NCI-H446 (cell line): ENCODE measurements at regions not wholly inside any gene's neighbourhood (a gene's known extent, or its start where the extent isn't known, plus 50 kb on each side); places are given as distances from the start of the nearest gene placed in this dataset.

Experiments used
- DNase-seq, 2 experiments: peaks; one replicate each; lab custom pipeline; 2025; lab: John Stamatoyannopoulos, UW

GRCh38 chr10:3310016-3310784, 137.6 kb upstream of the PITRM1 start:
- no peak for DNase-seq

GRCh38 chr10:3306050-3306449, 133.5 kb upstream of the PITRM1 start:
- DNase-seq = no peak

GRCh38 chr10:3295582-3296151, 123.1 kb upstream of the PITRM1 start:
- DNase-seq = no peak

- no peak for DNase-seq
These were observed 122.5 kb upstream of the PITRM1 start for GRCh38 chr10:3294919-3295581.

GRCh38 chr10:3293581-3294431, 121.2 kb upstream of the PITRM1 start:
- no peak for DNase-seq

- no peak for DNase-seq
These were observed 120.1 kb upstream of the PITRM1 start for GRCh38 chr10:3292636-3293035.

- no peak for DNase-seq
These were observed 118.0 kb upstream of the PITRM1 start for GRCh38 chr10:3290550-3290949.

- DNase-seq = no peak
These were observed 115.2 kb upstream of the PITRM1 start for GRCh38 chr10:3287572-3288445.

- no peak for DNase-seq
These were observed 110.1 kb upstream of the PITRM1 start for GRCh38 chr10:3282674-3283017.

- DNase-seq = no peak
These were observed 109.5 kb upstream of the PITRM1 start for GRCh38 chr10:3281941-3282673.

- DNase-seq = no peak
These were observed 106.2 kb upstream of the PITRM1 start for GRCh38 chr10:3278771-3279170.

GRCh38 chr10:3277566-3277965, 105.0 kb upstream of the PITRM1 start:
- DNase-seq = no peak

GRCh38 chr10:3274414-3274813, 101.8 kb upstream of the PITRM1 start:
- no peak for DNase-seq

- DNase-seq = no peak
These were observed 101.4 kb upstream of the PITRM1 start for GRCh38 chr10:3273966-3274365.

- no peak for DNase-seq
These were observed 99.7 kb upstream of the PITRM1 start for GRCh38 chr10:3272300-3272699.

- DNase-seq = no peak
These were observed 99.0 kb upstream of the PITRM1 start for GRCh38 chr10:3271354-3272115.

- DNase-seq = no peak
These were observed 98.2 kb upstream of the PITRM1 start for GRCh38 chr10:3270577-3271316.

GRCh38 chr10:3268025-3268424, 95.4 kb upstream of the PITRM1 start:
- no peak for DNase-seq

GRCh38 chr10:3265088-3265487, 92.5 kb upstream of the PITRM1 start:
- DNase-seq = no peak
